ENCODE measurements at regions not wholly inside any gene's neighbourhood (a gene's known extent, or its start where the extent isn't known, plus 50 kb on each side); places are given as distances from the start of the nearest gene placed in this dataset.

GRCh38 chr9:79884546-79884945 lies 312.8 kb downstream of the TLE4 start:
- Mint-ChIP-seq H3K27ac (ENCODE audit: unreplicated experiment) (no peak overlapping the region), H3K4me3 (ENCODE audit: low read depth, unreplicated experiment) (no peak overlapping the region), H3K36me3 (ENCODE audit: insufficient read depth, unreplicated experiment) (no peaks in the 10 kb centered on the region), H3K4me1 (ENCODE audit: low read depth, unreplicated experiment) (no peaks in the 10 kb centered on the region), H3K9me3 (ENCODE audit: low read depth, unreplicated experiment) (peaks cover 2% of the 10 kb centered on the region), H3K27me3 (ENCODE audit: unreplicated experiment) (peaks cover 12% of the 10 kb centered on the region)
- BruUV-seq (replicated peaks) = no TSS peak
- TF ChIP-seq CTCF (IDR thresholded peaks at IDR 0.05; ENCODE audit: unreplicated experiment) = no peak
- DNase-seq = no peak
- intact Hi-C loops (cut with micrococcal nuclease; ENCODE audit: unreplicated experiment) = no loop called here
- CTCF ChIA-PET = no interaction called here

- Mint-ChIP-seq H3K27ac (ENCODE audit: unreplicated experiment) (no peak overlapping the region), H3K4me3 (ENCODE audit: low read depth, unreplicated experiment) (no peak overlapping the region), H3K36me3 (ENCODE audit: insufficient read depth, unreplicated experiment) (no peaks in the 10 kb centered on the region), H3K4me1 (ENCODE audit: low read depth, unreplicated experiment) (no peaks in the 10 kb centered on the region), H3K9me3 (ENCODE audit: low read depth, unreplicated experiment) (peaks cover 2% of the 10 kb centered on the region), H3K27me3 (ENCODE audit: unreplicated experiment) (peaks cover 12% of the 10 kb centered on the region)
- TF ChIP-seq CTCF (IDR thresholded peaks at IDR 0.05; ENCODE audit: unreplicated experiment) = no peak
- intact Hi-C loops (cut with micrococcal nuclease; ENCODE audit: unreplicated experiment) = no loop called here
- BruUV-seq (replicated peaks) = no TSS peak
- CTCF ChIA-PET = no interaction called here
- DNase-seq = no peak
Observed at GRCh38 chr9:79883073-79883645, 311.4 kb downstream of the TLE4 start.

DNA sequence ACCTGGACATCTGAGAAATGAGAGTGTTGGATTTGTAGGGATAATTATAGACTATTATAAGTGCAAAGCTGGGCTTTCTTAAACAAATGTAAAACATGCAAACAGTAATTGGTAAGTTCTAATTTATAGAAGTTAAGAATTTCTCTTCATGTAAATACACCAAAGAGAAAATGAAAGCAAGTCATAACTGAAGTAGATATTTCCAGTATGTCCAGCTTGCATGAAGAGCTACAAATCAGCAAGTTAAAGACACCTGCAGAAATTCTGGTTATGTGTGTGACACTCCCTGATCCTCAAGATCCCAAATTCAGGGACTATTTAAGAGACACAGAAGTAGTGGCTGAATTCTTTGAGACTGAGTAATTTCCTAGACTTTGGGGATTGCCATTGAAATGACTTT lies 308.9 kb downstream of the TLE4 start:
- TF ChIP-seq CTCF (IDR thresholded peaks at IDR 0.05; ENCODE audit: unreplicated experiment) = no peak
- DNase-seq = no peak
- BruUV-seq (replicated peaks) = no TSS peak
- H3K4me1 Mint-ChIP-seq (ENCODE audit: low read depth, unreplicated experiment) = no peaks in the 10 kb centered on the region
- H3K4me3 Mint-ChIP-seq (ENCODE audit: low read depth, unreplicated experiment) = no peak overlapping the region
- no peaks in the 10 kb centered on the region for H3K36me3 Mint-ChIP-seq (ENCODE audit: insufficient read depth, unreplicated experiment)
- intact Hi-C loops (cut with micrococcal nuclease; ENCODE audit: unreplicated experiment) = no loop called here
- H3K27me3 Mint-ChIP-seq (ENCODE audit: unreplicated experiment) = peaks cover 12% of the 10 kb centered on the region
- H3K27ac Mint-ChIP-seq (ENCODE audit: unreplicated experiment) = no peak overlapping the region
- CTCF ChIA-PET = no interaction called here
- H3K9me3 Mint-ChIP-seq (ENCODE audit: low read depth, unreplicated experiment) = no peaks in the 10 kb centered on the region

DNA sequence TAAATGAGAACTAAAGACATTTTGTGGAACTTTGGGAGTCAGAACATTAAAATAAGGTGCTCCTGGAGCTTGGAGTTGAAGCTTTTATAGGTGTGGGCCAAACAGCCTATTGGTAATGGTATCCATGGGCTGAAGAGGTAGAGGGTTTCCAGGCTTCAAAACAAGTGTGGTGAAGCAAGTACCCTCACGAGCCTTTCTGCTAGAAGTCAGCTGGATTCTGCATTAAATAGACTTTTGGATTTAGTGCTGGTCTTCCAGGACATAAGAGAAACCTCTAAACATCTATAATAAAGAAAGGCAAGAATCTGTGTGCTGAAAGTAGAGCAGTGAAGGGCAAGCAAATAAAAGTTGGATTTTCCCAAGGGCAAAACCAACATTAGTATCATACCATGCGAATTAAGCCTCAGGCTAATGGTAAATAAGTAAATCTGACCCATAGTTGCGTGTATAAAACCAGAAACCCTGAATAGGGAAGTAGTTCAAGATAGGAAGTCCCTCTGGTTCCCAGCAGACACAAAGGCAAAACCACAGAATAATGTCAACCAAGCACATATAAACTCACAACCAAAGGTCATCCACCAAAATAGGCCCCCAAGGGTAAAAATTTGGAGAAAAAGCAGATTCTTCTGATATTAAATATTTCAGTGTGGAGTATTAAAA lies 306.3 kb downstream of the TLE4 start:
- no peak for TF ChIP-seq CTCF (IDR thresholded peaks at IDR 0.05; ENCODE audit: unreplicated experiment)
- no peak for DNase-seq
- Mint-ChIP-seq H3K4me1 (ENCODE audit: low read depth, unreplicated experiment) (no peaks in the 10 kb centered on the region), H3K36me3 (ENCODE audit: insufficient read depth, unreplicated experiment) (no peaks in the 10 kb centered on the region), H3K27me3 (ENCODE audit: unreplicated experiment) (no peaks in the 10 kb centered on the region), H3K4me3 (ENCODE audit: low read depth, unreplicated experiment) (no peak overlapping the region), H3K27ac (ENCODE audit: unreplicated experiment) (no peak overlapping the region), H3K9me3 (ENCODE audit: low read depth, unreplicated experiment) (no peaks in the 10 kb centered on the region)
- BruUV-seq (replicated peaks) = no TSS peak
- intact Hi-C loops (cut with micrococcal nuclease; ENCODE audit: unreplicated experiment) = no loop called here
- CTCF ChIA-PET = no interaction called here
